Activated effector memory CD4-positive, alpha-beta T cell treated with Interleukin-2 at 50 U/mL for 16 hours (primary cell): ENCODE measurements at regions not wholly inside any gene's neighbourhood (a gene's known extent, or its start where the extent isn't known, plus 50 kb on each side); places are given as distances from the start of the nearest gene placed in this dataset.
"Not testable (repeated sequence)": the region's sequence is repeated elsewhere in the genome, so short reads cannot be mapped to it uniquely, and the experiment has no call there.

ENCODE experiments used
- DNase-seq: peaks from one replicate; pipeline ENCODE4 v3.0.0-alpha.2; 2020

- not testable (repeated sequence) for DNase-seq
Measured at GRCh38 chr15:98088307-98088945, 127.9 kb downstream of the ARRDC4 start.

- DNase-seq: not testable (repeated sequence)
Measured at GRCh38 chr15:98089352-98089751, 128.8 kb downstream of the ARRDC4 start.

DNA sequence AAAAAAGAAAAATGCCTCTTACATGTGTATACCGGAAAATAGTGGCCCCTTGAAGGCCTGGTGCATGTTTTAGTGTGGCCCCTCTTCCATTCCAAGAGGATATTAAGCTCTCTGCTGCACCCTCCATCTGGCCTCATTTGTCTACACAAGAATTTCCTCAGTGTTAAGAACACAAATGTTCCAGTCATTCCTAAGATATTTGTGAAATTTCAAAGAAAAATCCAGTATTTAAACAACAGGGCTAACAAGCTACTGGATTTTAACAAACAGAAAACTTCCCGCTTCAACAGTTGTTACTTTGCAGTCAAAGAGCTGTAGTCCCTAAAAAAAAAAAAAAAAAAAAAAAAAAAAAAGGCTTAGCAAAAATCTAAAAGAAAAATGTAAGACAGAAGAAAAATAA is 137.5 kb downstream of the ARRDC4 start:
- DNase-seq: not testable (repeated sequence)

DNA sequence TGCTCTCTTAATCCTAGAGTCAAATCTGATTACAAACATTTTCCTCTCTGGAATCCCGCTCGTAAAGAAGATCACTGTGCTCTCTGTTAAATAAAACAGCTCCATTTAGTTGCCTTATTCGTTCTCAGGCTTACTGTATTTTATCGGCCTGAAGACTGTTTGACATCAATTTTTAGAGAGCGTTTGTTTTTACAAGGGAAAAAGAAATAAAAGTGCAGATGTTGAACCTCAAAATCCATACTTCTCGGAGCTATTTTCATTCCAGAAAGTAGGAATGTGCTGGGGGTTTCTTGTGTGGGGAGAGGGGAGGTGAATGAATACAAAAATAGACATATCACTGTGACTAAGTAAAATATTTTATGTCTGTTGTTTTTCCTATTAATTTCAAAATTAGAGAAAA is 140.1 kb downstream of the ARRDC4 start:
- DNase-seq: not testable (repeated sequence)

- DNase-seq: no peak
Measured at GRCh38 chr15:98103570-98103969, 143.1 kb downstream of the ARRDC4 start.

- not testable (repeated sequence) for DNase-seq
Measured at GRCh38 chr15:98104386-98105151, 144.1 kb downstream of the ARRDC4 start.

DNA sequence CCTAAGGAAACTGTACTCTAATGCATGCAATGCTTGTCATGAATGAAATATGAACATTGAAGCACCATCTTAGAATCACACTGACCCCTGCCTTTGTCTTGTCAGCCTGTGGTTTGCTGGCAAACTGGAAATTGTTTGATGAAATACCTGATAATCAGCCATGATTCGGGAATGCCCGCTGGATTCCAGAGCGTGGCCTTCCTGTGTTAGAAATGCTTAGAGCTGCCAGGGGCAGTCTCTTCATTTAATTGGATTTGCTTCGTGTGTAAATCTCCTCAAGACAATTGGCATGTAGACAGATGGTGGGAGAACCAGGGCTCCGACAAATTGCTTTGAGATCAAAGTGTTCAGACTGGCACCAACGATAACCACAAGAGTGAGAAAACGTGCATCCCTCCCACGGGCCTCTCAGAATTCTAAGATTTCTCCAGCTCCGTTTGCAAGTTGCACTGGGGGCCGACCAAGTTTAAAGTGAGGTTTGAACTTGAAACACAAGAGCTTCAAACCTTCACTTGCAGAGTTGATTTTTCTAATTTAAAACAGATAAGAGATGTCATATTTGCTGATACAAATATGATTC is 146.2 kb downstream of the ARRDC4 start:
- not testable (repeated sequence) for DNase-seq

GRCh38 chr15:98111806-98112205 is 151.3 kb downstream of the ARRDC4 start:
- DNase-seq: no peak

GRCh38 chr15:98113327-98113726 is 152.8 kb downstream of the ARRDC4 start:
- no peak for DNase-seq

DNA sequence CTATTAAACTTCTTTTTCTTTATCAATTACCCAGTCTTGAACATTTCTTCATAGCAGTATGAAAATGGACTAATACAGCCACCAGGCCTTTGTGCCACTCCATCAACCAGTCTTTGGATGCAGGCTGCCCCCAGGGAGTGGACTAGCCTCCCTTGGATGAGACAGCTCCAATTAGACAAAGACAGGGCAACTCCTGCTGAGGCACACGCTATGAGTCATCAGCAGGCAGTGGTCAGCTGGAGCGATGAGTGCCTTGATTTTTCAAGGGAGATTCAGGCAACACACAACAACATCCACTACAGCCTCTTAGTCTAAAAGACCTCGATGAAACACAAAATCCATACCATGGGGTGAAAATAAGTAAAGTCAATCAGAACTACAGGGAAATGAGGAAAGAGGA is 160.1 kb downstream of the ARRDC4 start:
- no peak for DNase-seq

- DNase-seq: no peak
Measured at GRCh38 chr15:98121536-98121935, 161.0 kb downstream of the ARRDC4 start.

DNA sequence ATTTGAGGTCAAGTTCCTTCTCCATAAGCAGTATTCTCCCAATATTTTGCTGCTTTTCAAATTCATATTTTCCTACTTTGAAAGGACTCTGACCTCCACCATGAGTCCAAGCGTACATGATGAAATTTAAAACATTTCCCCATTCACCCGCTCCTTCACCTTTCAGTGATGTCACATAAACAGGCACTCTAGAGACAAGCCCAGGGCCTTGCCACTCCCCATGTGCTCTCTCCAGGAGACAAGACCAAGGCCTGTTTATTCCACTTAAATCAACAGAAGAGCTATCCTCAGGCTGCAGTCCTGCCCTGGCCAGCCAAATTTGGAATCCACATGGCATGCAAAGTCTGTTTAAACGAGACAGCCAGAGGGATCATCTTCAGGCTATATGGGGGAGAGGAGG is 161.5 kb downstream of the ARRDC4 start:
- DNase-seq: no peak

- DNase-seq: no peak
Measured at GRCh38 chr15:98123297-98123696, 162.8 kb downstream of the ARRDC4 start.

DNA sequence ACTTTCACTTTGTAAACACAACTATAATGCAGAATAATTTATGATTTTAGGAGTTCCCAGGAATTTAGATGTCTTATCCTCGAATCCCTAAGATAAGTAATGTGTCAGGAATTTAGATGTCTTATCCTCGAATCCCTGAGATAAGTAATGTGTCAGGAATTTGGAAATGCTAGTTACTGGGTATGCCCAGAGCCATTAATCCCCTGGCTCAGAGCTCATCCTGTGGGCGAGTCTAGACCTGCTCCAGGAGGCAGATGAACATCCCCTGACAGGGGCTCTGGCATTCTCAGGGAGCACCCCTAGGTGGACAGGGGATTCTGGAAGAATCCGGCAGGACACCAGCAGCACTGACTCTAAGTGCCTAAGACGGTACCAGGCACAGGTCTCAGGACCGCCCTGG is 163.3 kb downstream of the ARRDC4 start:
- no peak for DNase-seq

- DNase-seq: no peak
Measured at GRCh38 chr15:98124581-98124980, 164.1 kb downstream of the ARRDC4 start.

DNA sequence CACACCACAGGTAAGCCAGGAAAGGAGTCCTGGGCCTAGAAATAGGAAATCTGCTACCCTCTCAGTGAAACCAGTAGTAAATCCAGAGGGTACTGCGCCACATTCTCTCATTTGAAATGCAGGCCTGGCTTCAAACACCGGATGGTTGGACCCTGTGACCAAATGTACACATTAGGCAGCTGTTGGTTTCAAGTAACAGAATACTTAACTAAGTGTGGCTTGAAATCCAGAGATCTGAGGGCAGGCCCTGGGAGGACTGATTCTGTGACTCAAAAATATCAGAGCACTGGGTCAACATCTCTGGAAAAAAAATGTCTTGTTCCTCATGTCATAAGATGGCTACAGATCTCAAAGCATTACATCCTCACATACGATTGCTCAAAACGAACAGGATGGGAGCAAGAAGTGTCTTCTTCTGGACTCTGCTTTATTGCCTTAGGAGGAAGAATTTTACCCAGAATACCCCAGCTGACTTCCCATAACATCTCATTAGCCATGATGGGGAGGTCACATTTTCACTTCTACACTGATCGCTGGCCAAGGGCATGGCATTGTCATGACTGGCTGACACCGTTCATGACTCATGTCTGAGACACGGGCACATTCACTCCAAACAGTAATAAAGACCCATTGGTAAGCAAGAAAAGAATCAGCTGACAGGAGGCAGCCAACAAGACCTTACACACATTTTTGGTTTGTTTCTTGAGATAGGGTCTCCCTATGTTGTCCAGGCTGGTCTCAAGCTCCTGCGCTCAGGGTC is 166.0 kb downstream of the ARRDC4 start:
- no peak for DNase-seq

- no peak for DNase-seq
Measured at GRCh38 chr15:98127586-98127985, 167.1 kb downstream of the ARRDC4 start.

GRCh38 chr15:98131924-98132323 is 171.4 kb downstream of the ARRDC4 start:
- DNase-seq: no peak

GRCh38 chr15:98134905-98135304 is 174.4 kb downstream of the ARRDC4 start:
- DNase-seq: no peak

DNA sequence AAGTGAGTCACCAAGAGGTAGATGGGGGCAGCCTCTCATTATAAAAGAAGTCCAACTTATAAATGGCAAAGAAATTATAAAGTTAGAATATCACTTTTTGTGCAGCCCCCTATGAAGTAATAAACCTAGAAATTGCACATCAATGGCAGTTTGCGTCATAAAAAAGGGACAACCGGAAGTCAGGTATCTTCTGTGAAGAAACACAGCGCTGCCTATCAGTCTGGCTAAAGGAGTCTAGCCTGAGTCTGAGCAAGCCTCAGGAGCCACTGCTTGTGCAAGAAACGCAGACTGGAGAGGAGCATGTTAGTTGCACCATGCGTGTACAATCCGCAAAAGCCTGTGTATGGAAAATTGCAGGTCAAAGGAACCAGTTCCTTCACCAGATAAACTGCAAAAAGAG is 178.4 kb downstream of the ARRDC4 start:
- DNase-seq: no peak

- no peak for DNase-seq
Measured at GRCh38 chr15:98139337-98139736, 178.8 kb downstream of the ARRDC4 start.

- no peak for DNase-seq
Measured at GRCh38 chr15:98142572-98142971, 182.1 kb downstream of the ARRDC4 start.

DNA sequence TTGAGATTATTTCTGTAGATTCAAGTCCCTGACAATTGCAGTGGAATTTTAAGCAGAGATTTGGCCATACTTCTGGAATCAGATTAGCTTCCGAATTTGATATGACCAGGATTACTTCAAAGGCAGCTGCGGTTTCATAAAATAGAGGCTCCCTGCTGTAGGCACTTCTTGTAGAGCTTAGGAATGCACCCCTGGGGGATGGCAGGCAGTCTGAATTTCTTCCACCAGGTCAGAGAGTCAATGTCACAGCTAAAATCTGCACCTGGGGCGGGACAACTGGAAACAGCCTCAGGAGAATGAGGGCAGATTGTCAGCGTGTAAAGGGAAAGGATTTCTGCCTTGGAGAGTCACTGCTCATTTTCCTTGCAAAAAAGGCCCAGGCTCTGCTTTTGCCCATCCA is 182.6 kb downstream of the ARRDC4 start:
- no peak for DNase-seq

- no peak for DNase-seq
Measured at GRCh38 chr15:98144388-98144787, 183.9 kb downstream of the ARRDC4 start.
